SK-N-MC (cell line): ENCODE measurements at regions not wholly inside any gene's neighbourhood (a gene's known extent, or its start where the extent isn't known, plus 50 kb on each side); places are given as distances from the start of the nearest gene placed in this dataset.

Source experiments
- EZH2 ChIP-seq: fragments of 200-600 bp; sonication (generic); IDR thresholded peaks from one replicate; pipeline ENCODE4 v1.6.1; 2017; ENCODE audit warnings: antibody characterized with exemption
- POLR2AphosphoS5 ChIP-seq: IDR thresholded peaks from 2 replicates; pipeline ENCODE4 v1.6.1; 2012; ENCODE audit warnings: mild to moderate bottlenecking, low read depth, low read length, borderline replicate concordance

- no peak for TF ChIP-seq EZH2
- TF ChIP-seq POLR2AphosphoS5: no peak
These were observed 219.2 kb upstream of the MAP3K1 start for GRCh38 chr5:56596155-56596554.
